Parathyroid adenoma (tissue), 2 donors: ENCODE measurements at regions not wholly inside any gene's neighbourhood (a gene's known extent, or its start where the extent isn't known, plus 50 kb on each side); places are given as distances from the start of the nearest gene placed in this dataset.

Source experiments
- H2AFZ ChIP-seq: fragments of 300-600 bp; sonication (generic); one replicate; pipeline ENCODE4 v1.7.0; 2017; ENCODE audit warnings: antibody characterized with exemption, mild to moderate bottlenecking
- H3K27ac ChIP-seq: fragments of 300-600 bp; sonication (generic); one replicate; pipeline ENCODE4 v1.7.0; 2017
- H3K27me3 ChIP-seq: fragments of 300-600 bp; sonication (generic); one replicate; pipeline ENCODE4 v1.7.0; 2017; ENCODE audit warnings: low read length; ENCODE audit not compliant: control insufficient read depth, insufficient read depth
- H3K36me3 ChIP-seq: fragments of 300-600 bp; sonication (generic); one replicate; pipeline ENCODE4 v1.7.0; 2017; ENCODE audit warnings: low read length; ENCODE audit not compliant: control insufficient read depth, insufficient read depth
- H3K4me1 ChIP-seq: fragments of 300-600 bp; sonication (generic); one replicate; pipeline ENCODE4 v1.7.0; 2017; ENCODE audit warnings: control low read depth
- H3K4me2 ChIP-seq: fragments of 300-600 bp; sonication (generic); one replicate; pipeline ENCODE4 v1.7.0; 2017; ENCODE audit warnings: low read length
- H3K4me3 ChIP-seq: fragments of 300-600 bp; sonication (generic); one replicate; pipeline ENCODE4 v1.7.0; 2017; ENCODE audit warnings: low read depth, low read length
- H3K79me2 ChIP-seq: fragments of 300-600 bp; sonication (generic); one replicate; pipeline ENCODE4 v1.7.0; 2017; ENCODE audit warnings: control low read depth
- H3K9ac ChIP-seq: fragments of 300-600 bp; sonication (generic); one replicate; pipeline ENCODE4 v1.7.0; 2017; ENCODE audit warnings: mild to moderate bottlenecking
- H3K9me3 ChIP-seq: fragments of 300-600 bp; sonication (generic); one replicate; pipeline ENCODE4 v1.7.0; 2017; ENCODE audit warnings: low read length; ENCODE audit not compliant: control insufficient read depth
- TF ChIP-seq, protein P1 (sequence below): fragments of 300-600 bp; sonication (generic); IDR thresholded peaks from one replicate; pipeline ENCODE4 v1.7.0; 2017; ENCODE audit warnings: antibody characterized with exemption, mild to moderate bottlenecking
- donor health status: primary hyperparathyroidism.

DNA sequence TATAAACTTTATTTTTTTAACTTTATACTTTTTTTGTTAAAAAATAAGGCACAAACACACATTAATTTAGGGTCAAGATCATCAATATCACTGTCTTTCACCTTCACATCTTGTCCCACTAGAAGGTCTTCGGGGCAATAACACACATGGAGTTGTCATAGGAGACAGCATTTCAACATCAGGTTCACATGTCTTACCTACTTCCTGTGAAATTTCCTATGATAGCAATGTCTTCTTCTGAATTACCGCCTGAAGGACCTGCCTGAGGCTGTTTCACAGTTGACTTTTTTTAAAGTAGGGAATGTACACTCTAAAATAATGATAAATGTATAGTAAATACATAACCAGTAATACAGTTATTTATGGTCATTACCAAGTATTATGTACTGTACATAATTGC lies 559.4 kb downstream of the PLPP3 start:
- Histone ChIP-seq H3K9ac (no peak overlapping the region), H3K27ac (no peak overlapping the region), H3K79me2 (no peaks in the 10 kb centered on the region), H3K4me1 (no peaks in the 10 kb centered on the region), H3K4me2 (no peak overlapping the region), H3K9me3 (no peaks in the 10 kb centered on the region), H3K27me3 (no peaks in the 10 kb centered on the region), H2AFZ (no peak overlapping the region), H3K4me3 (no peak overlapping the region), H3K36me3 (no peaks in the 10 kb centered on the region)
- TF ChIP-seq, protein P1, sequence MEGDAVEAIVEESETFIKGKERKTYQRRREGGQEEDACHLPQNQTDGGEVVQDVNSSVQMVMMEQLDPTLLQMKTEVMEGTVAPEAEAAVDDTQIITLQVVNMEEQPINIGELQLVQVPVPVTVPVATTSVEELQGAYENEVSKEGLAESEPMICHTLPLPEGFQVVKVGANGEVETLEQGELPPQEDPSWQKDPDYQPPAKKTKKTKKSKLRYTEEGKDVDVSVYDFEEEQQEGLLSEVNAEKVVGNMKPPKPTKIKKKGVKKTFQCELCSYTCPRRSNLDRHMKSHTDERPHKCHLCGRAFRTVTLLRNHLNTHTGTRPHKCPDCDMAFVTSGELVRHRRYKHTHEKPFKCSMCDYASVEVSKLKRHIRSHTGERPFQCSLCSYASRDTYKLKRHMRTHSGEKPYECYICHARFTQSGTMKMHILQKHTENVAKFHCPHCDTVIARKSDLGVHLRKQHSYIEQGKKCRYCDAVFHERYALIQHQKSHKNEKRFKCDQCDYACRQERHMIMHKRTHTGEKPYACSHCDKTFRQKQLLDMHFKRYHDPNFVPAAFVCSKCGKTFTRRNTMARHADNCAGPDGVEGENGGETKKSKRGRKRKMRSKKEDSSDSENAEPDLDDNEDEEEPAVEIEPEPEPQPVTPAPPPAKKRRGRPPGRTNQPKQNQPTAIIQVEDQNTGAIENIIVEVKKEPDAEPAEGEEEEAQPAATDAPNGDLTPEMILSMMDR: no peak

GRCh38 chr1:56019472-56019871 lies 559.9 kb downstream of the PLPP3 start:
- Histone ChIP-seq H3K27ac (no peak overlapping the region), H3K9me3 (no peaks in the 10 kb centered on the region), H3K9ac (no peak overlapping the region), H3K27me3 (no peaks in the 10 kb centered on the region), H3K36me3 (no peaks in the 10 kb centered on the region), H3K4me1 (no peaks in the 10 kb centered on the region), H3K4me3 (no peak overlapping the region), H2AFZ (no peak overlapping the region), H3K79me2 (no peaks in the 10 kb centered on the region), H3K4me2 (no peak overlapping the region)
- TF ChIP-seq, protein P1: no peak

GRCh38 chr1:56017336-56017735 lies 562.0 kb downstream of the PLPP3 start:
- no peak overlapping the region for H3K4me2 ChIP-seq
- no peaks in the 10 kb centered on the region for H3K9me3 ChIP-seq
- no peak overlapping the region for H2AFZ ChIP-seq
- TF ChIP-seq, protein P1: no peak
- H3K9ac ChIP-seq: no peak overlapping the region
- H3K4me3 ChIP-seq: no peak overlapping the region
- H3K36me3 ChIP-seq: no peaks in the 10 kb centered on the region
- H3K79me2 ChIP-seq: no peaks in the 10 kb centered on the region
- no peaks in the 10 kb centered on the region for H3K27me3 ChIP-seq
- no peak overlapping the region for H3K27ac ChIP-seq
- H3K4me1 ChIP-seq: no peaks in the 10 kb centered on the region

- Histone ChIP-seq H3K79me2 (no peaks in the 10 kb centered on the region), H2AFZ (no peak overlapping the region), H3K9me3 (no peaks in the 10 kb centered on the region), H3K27ac (no peak overlapping the region), H3K9ac (no peak overlapping the region), H3K4me1 (no peaks in the 10 kb centered on the region), H3K27me3 (no peaks in the 10 kb centered on the region), H3K4me2 (no peak overlapping the region), H3K4me3 (no peak overlapping the region), H3K36me3 (no peaks in the 10 kb centered on the region)
- TF ChIP-seq, protein P1: no peak
These were observed 575.5 kb downstream of the PLPP3 start for GRCh38 chr1:56003846-56004245.

DNA sequence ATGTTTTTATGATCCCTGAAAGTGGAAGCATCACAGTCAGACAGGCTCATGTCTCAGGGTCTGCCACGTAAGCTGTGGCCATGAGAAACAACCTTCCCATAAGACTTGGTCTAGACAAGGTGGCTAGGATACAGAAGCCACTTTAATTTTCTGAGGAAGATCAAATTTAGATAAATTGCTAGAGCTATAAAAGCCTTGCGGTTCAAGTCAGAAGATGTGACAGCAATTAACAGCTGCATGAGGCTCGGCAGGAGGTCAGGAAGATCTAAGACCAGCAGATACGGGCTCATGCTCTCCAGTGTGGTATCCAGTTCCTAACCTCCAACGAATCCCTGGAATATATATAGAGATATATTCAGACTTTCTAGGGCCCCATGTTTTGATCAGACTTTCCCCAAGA lies 577.1 kb downstream of the PLPP3 start:
- H3K79me2 ChIP-seq: no peaks in the 10 kb centered on the region
- H3K4me2 ChIP-seq: no peak overlapping the region
- no peaks in the 10 kb centered on the region for H3K4me1 ChIP-seq
- TF ChIP-seq, protein P1: no peak
- no peak overlapping the region for H3K27ac ChIP-seq
- H3K27me3 ChIP-seq: no peaks in the 10 kb centered on the region
- H3K9ac ChIP-seq: no peak overlapping the region
- no peak overlapping the region for H3K4me3 ChIP-seq
- H3K36me3 ChIP-seq: no peaks in the 10 kb centered on the region
- H3K9me3 ChIP-seq: no peaks in the 10 kb centered on the region
- no peak overlapping the region for H2AFZ ChIP-seq
